ENCODE measurements at regions not wholly inside any gene's neighbourhood (a gene's known extent, or its start where the extent isn't known, plus 50 kb on each side); places are given as distances from the start of the nearest gene placed in this dataset.

- no peak overlapping the region for H3K27ac ChIP-seq (ENCODE audit: low read depth, low read length, poor library complexity, severe bottlenecking)
- no peaks in the 10 kb centered on the region for H3K36me3 ChIP-seq (ENCODE audit: insufficient read depth, low read length, poor library complexity, severe bottlenecking)
- DNase-seq (ENCODE audit: low spot score): peak; percentile 64
- H3K4me1 ChIP-seq (ENCODE audit: insufficient read depth, low read length, poor library complexity, severe bottlenecking): no peaks in the 10 kb centered on the region
- TF ChIP-seq EZH2 (IDR thresholded peaks at IDR 0.05; ENCODE audit: borderline replicate concordance, low read depth, low read length, poor library complexity, severe bottlenecking): no peak
- TF ChIP-seq, protein P1, sequence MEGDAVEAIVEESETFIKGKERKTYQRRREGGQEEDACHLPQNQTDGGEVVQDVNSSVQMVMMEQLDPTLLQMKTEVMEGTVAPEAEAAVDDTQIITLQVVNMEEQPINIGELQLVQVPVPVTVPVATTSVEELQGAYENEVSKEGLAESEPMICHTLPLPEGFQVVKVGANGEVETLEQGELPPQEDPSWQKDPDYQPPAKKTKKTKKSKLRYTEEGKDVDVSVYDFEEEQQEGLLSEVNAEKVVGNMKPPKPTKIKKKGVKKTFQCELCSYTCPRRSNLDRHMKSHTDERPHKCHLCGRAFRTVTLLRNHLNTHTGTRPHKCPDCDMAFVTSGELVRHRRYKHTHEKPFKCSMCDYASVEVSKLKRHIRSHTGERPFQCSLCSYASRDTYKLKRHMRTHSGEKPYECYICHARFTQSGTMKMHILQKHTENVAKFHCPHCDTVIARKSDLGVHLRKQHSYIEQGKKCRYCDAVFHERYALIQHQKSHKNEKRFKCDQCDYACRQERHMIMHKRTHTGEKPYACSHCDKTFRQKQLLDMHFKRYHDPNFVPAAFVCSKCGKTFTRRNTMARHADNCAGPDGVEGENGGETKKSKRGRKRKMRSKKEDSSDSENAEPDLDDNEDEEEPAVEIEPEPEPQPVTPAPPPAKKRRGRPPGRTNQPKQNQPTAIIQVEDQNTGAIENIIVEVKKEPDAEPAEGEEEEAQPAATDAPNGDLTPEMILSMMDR (conservative IDR thresholded peaks at IDR 0.05; ENCODE audit: low read depth, low read length): no peak
- BruUV-seq (replicated peaks): no TSS peak
- no peaks in the 10 kb centered on the region for H3K9me3 ChIP-seq (ENCODE audit: low read depth, low read length, poor library complexity, severe bottlenecking)
- H3K27me3 ChIP-seq (replicated peaks; ENCODE audit: insufficient read depth, low read depth, low read length, poor library complexity): no peaks in the 10 kb centered on the region
- ChIA-PET CTCF (no interaction called here), POLR2A (ENCODE audit: low non-redundant PET) (interaction anchor here (0.5 kb wide), 1 partner anchor 51 kb away, joined by 8 read pairs; no protein-coding TSS in a partner anchor)
- intact Hi-C loops (cut with micrococcal nuclease; ENCODE audit: unreplicated experiment): no loop called here
- H3K4me3 ChIP-seq (ENCODE audit: low read depth, low read length, poor library complexity, severe bottlenecking): no peak overlapping the region
Measured at GRCh38 chr6:149233056-149233715, 84.3 kb upstream of the TAB2 start.

DNA sequence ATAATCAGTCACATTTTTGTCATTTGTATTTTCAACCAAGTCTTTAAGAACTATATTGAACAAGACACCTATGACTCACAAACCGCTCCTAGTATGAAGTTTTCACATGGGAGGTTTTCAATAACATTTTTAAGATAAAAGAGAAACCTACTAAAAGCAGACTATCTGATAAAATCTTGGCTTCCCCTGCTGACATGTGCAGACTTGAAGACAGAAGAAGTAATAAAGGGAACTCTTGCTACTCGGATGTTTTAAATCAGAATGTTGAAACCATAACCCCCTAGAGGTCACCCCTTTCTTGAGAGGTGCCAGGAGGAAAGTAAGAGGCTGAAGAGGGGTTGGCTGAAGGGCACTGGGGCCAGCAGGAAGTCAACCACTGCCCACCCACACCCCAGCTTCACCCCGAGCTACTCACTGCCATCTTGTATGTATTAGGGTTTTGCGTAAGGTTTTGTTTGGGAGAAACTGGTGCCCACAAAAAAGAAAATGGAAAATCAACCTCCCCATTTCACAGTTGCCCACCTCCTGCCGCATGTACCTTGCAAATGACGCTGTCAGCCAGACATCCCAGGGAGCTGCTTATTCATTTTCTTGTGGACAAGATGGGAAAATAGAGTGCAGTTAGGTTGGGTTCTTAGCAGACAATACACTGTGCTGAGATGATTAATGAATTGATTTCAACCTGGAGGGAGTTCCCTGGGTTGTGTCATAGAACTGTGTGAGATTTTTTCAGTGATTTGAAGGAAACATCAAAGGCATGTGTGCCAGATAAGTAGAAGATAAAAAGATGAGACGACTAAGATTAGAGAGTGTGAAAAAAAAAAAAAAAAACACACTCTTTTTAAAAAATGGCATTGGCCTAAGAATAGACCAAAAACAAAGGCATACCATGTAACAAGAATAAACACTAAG is 83.2 kb upstream of the TAB2 start:
- BruUV-seq (replicated peaks): no TSS peak
- H3K9me3 ChIP-seq (ENCODE audit: low read depth, low read length, poor library complexity, severe bottlenecking): no peaks in the 10 kb centered on the region
- TF ChIP-seq, protein P1 (conservative IDR thresholded peaks at IDR 0.05; ENCODE audit: low read depth, low read length): no peak
- TF ChIP-seq EZH2 (IDR thresholded peaks at IDR 0.05; ENCODE audit: borderline replicate concordance, low read depth, low read length, poor library complexity, severe bottlenecking): no peak
- DNase-seq (ENCODE audit: low spot score): no peak
- no peak overlapping the region for H3K27ac ChIP-seq (ENCODE audit: low read depth, low read length, poor library complexity, severe bottlenecking)
- H3K4me3 ChIP-seq (ENCODE audit: low read depth, low read length, poor library complexity, severe bottlenecking): no peak overlapping the region
- no peaks in the 10 kb centered on the region for H3K4me1 ChIP-seq (ENCODE audit: insufficient read depth, low read length, poor library complexity, severe bottlenecking)
- POLR2A ChIA-PET (ENCODE audit: low non-redundant PET): no interaction called here
- no peaks in the 10 kb centered on the region for H3K27me3 ChIP-seq (replicated peaks; ENCODE audit: insufficient read depth, low read depth, low read length, poor library complexity)
- intact Hi-C loops (cut with micrococcal nuclease; ENCODE audit: unreplicated experiment): no loop called here
- CTCF ChIA-PET: no interaction called here
- no peaks in the 10 kb centered on the region for H3K36me3 ChIP-seq (ENCODE audit: insufficient read depth, low read length, poor library complexity, severe bottlenecking)

- no peaks in the 10 kb centered on the region for H3K27me3 ChIP-seq (replicated peaks; ENCODE audit: insufficient read depth, low read depth, low read length, poor library complexity)
- no peak overlapping the region for H3K27ac ChIP-seq (ENCODE audit: low read depth, low read length, poor library complexity, severe bottlenecking)
- H3K9me3 ChIP-seq (ENCODE audit: low read depth, low read length, poor library complexity, severe bottlenecking): no peaks in the 10 kb centered on the region
- no TSS peak for BruUV-seq (replicated peaks)
- no peak overlapping the region for H3K4me3 ChIP-seq (ENCODE audit: low read depth, low read length, poor library complexity, severe bottlenecking)
- intact Hi-C loops (cut with micrococcal nuclease; ENCODE audit: unreplicated experiment): no loop called here
- no peaks in the 10 kb centered on the region for H3K36me3 ChIP-seq (ENCODE audit: insufficient read depth, low read length, poor library complexity, severe bottlenecking)
- ChIA-PET CTCF (no interaction called here), POLR2A (ENCODE audit: low non-redundant PET) (no interaction called here)
- TF ChIP-seq, protein P1 (conservative IDR thresholded peaks at IDR 0.05; ENCODE audit: low read depth, low read length): no peak
- no peak for TF ChIP-seq EZH2 (IDR thresholded peaks at IDR 0.05; ENCODE audit: borderline replicate concordance, low read depth, low read length, poor library complexity, severe bottlenecking)
- no peaks in the 10 kb centered on the region for H3K4me1 ChIP-seq (ENCODE audit: insufficient read depth, low read length, poor library complexity, severe bottlenecking)
- peak; percentile 64 for DNase-seq (ENCODE audit: low spot score)
Measured at GRCh38 chr6:149235130-149235561, 82.4 kb upstream of the TAB2 start.
